Lung (tissue), 9 donors: ENCODE measurements at regions not wholly inside any gene's neighbourhood (a gene's known extent, or its start where the extent isn't known, plus 50 kb on each side); places are given as distances from the start of the nearest gene placed in this dataset.
"Not testable (repeated sequence)": the region's sequence is repeated elsewhere in the genome, so short reads cannot be mapped to it uniquely, and the experiment has no call there.

Experiments
- ATAC-seq: fragments of 200-7000 bp; cut with Tn5 transposase; one replicate; pipeline ENCODE4 v1.9.1; 2020; ENCODE audit warnings: moderate number of reproducible peaks; ENCODE audit not compliant: insufficient read depth, low FRiP score
- DNase-seq, 3 donors: peaks; one replicate each; pipeline ENCODE4 v3.0.0-alpha.2; 2013 to 2017
- H3K27ac ChIP-seq, 2 donors: one replicate each; pipeline ENCODE4 v1.5.1; 2013; ENCODE audit warnings: mild to moderate bottlenecking in 2 of 2, moderate library complexity in 2 of 2, control low read depth in 1 of 2, inconsistent platforms in 1 of 2, low read depth in 1 of 2, low read length in 1 of 2
- H3K27me3 ChIP-seq, 3 donors: one replicate each; pipeline ENCODE4 v1.5.1; 2013; ENCODE audit warnings: low read length in 2 of 3; ENCODE audit not compliant: control insufficient read depth in 3 of 3, insufficient read depth in 3 of 3
- H3K36me3 ChIP-seq, 4 donors: one replicate each; pipeline ENCODE4 v1.5.1; 2013; ENCODE audit warnings: low read length in 4 of 4, mild to moderate bottlenecking in 1 of 4, moderate library complexity in 1 of 4; ENCODE audit not compliant: control insufficient read depth in 4 of 4, insufficient read depth in 4 of 4
- H3K4me1 ChIP-seq, 5 donors: one replicate each; pipeline ENCODE4 v1.5.1; 2013; ENCODE audit warnings: low read length in 5 of 5, mild to moderate bottlenecking in 2 of 5, moderate library complexity in 1 of 5; ENCODE audit not compliant: control insufficient read depth in 5 of 5, insufficient read depth in 5 of 5
- H3K4me3 ChIP-seq: one replicate; pipeline ENCODE4 v1.5.1; 2013; ENCODE audit warnings: mild to moderate bottlenecking, control low read depth, moderate library complexity
- H3K9ac ChIP-seq, 2 donors: one replicate each; pipeline ENCODE4 v1.5.1; 2013; ENCODE audit warnings: low read length in 2 of 2, control low read depth in 1 of 2; ENCODE audit not compliant: insufficient read depth in 1 of 2
- H3K9me3 ChIP-seq, 4 donors: one replicate each; pipeline ENCODE4 v1.5.1; 2013; ENCODE audit warnings: low read length in 3 of 4, mild to moderate bottlenecking in 1 of 4, moderate library complexity in 1 of 4; ENCODE audit not compliant: control insufficient read depth in 4 of 4, insufficient read depth in 3 of 4
- WGBS, 2 donors: extraction: QIAGEN DNeasy Blood & Tissue Kit; methylation state at CpG; one replicate each; pipeline ENCODE4 v1.1.7; 2013; 5-methylcytosine and 5-hydroxymethylcytosine counted together
- donor health status: Bipolar disorder and iron deficiency.
- donor health status: healthy.
- donor health status: DM: yes; HTN: yes; CAD: no.

- H3K36me3 ChIP-seq, ATAC-seq, H3K4me3 ChIP-seq, DNase-seq, H3K9ac ChIP-seq, H3K4me1 ChIP-seq, H3K27ac ChIP-seq, H3K9me3 ChIP-seq, H3K27me3 ChIP-seq: not testable (repeated sequence)
Observed at GRCh38 chr7:35931551-35931950, 130.7 kb downstream of the SEPTIN7 start.

- 94 to 96% methylated on average over 8 of the region's 8 CpGs for WGBS, 2 donors
- not testable (repeated sequence) for H3K36me3 ChIP-seq, H3K9me3 ChIP-seq, ATAC-seq, DNase-seq, H3K9ac ChIP-seq, H3K4me3 ChIP-seq, H3K27ac ChIP-seq, H3K4me1 ChIP-seq, H3K27me3 ChIP-seq
Observed at GRCh38 chr7:35940695-35941094, 139.8 kb downstream of the SEPTIN7 start.

GRCh38 chr7:35945621-35946020 is 144.8 kb downstream of the SEPTIN7 start:
- not testable (repeated sequence) for H3K9ac ChIP-seq, H3K27ac ChIP-seq, ATAC-seq, H3K27me3 ChIP-seq, H3K36me3 ChIP-seq, H3K4me3 ChIP-seq, H3K9me3 ChIP-seq, H3K4me1 ChIP-seq
- peak in 2 of 3 donors; percentile 35 to 62 for DNase-seq

GRCh38 chr7:35955735-35956134 is 154.9 kb downstream of the SEPTIN7 start:
- DNase-seq = peak; percentile 73 to 86 (median 79)
- 70 to 77% methylated on average over 13 of the region's 13 CpGs for WGBS, 2 donors
- not testable (repeated sequence) for H3K27ac ChIP-seq, ATAC-seq, H3K9me3 ChIP-seq, H3K36me3 ChIP-seq, H3K27me3 ChIP-seq, H3K9ac ChIP-seq, H3K4me3 ChIP-seq
- H3K4me1 ChIP-seq = peaks cover 0 to 15% (median 0%) of the 10 kb centered on the region in 5 donors

GRCh38 chr7:35956988-35957387 is 156.1 kb downstream of the SEPTIN7 start:
- not testable (repeated sequence) for H3K27me3 ChIP-seq, H3K36me3 ChIP-seq, DNase-seq, H3K9ac ChIP-seq, H3K27ac ChIP-seq, H3K9me3 ChIP-seq, ATAC-seq, H3K4me3 ChIP-seq
- H3K4me1 ChIP-seq = peaks cover 0 to 15% (median 0%) of the 10 kb centered on the region in 5 donors
- 89 to 95% methylated on average over 3 of the region's 3 CpGs for WGBS, 2 donors

GRCh38 chr7:35961260-35961659 is 160.4 kb downstream of the SEPTIN7 start:
- ATAC-seq, H3K4me3 ChIP-seq, H3K9ac ChIP-seq, H3K36me3 ChIP-seq, H3K4me1 ChIP-seq, H3K9me3 ChIP-seq, H3K27me3 ChIP-seq, H3K27ac ChIP-seq: not testable (repeated sequence)
- WGBS, 2 donors = 56 to 65% methylated on average over 3 of the region's 3 CpGs
- DNase-seq = peak in 2 of 3 donors; percentile 70 to 76

- ATAC-seq, DNase-seq, H3K9ac ChIP-seq, H3K36me3 ChIP-seq, H3K9me3 ChIP-seq, H3K4me1 ChIP-seq, H3K4me3 ChIP-seq, H3K27me3 ChIP-seq, H3K27ac ChIP-seq: not testable (repeated sequence)
- 96 to 99% methylated on average over 2 of the region's 2 CpGs for WGBS, 2 donors
Observed at GRCh38 chr7:35962607-35963006, 161.8 kb downstream of the SEPTIN7 start.
